ENCODE measurements at regions not wholly inside any gene's neighbourhood (a gene's known extent, or its start where the extent isn't known, plus 50 kb on each side); places are given as distances from the start of the nearest gene placed in this dataset.

GRCh38 chr7:127478024-127478355, 85.5 kb upstream of the ZNF800 start:
- H3K36me3 ChIP-seq = no peaks in the 10 kb centered on the region
- H3K27ac ChIP-seq = no peak overlapping the region
- no peak overlapping the region for H3K4me3 ChIP-seq
- intact Hi-C loops (cut with DNase I) = no loop called here
- no peak for TF ChIP-seq CTCF (IDR thresholded peaks at IDR 0.05)
- peaks cover 4 to 18% (median 15%) of the 10 kb centered on the region in 3 donors for H3K4me1 ChIP-seq
- DNase-seq = no peak
- H3K9me3 ChIP-seq = no peaks in the 10 kb centered on the region
- no peak for FAIRE-seq
- 0 to 11% methylated on average over 1 of the region's 1 CpG for WGBS, 2 donors
- no peaks in the 10 kb centered on the region for H3K27me3 ChIP-seq
- ATAC-seq = peak in 3 of 4 donors; percentile 15 to 34 (median 26)

- H3K4me1 ChIP-seq = peaks cover 4 to 18% (median 15%) of the 10 kb centered on the region in 3 donors
- no peak overlapping the region for H3K4me3 ChIP-seq
- FAIRE-seq (no peak), DNase-seq (no peak), ATAC-seq (peak; percentile 76 to 88 (median 82))
- WGBS, 2 donors = 10 to 13% methylated on average over 7 of the region's 7 CpGs
- no peaks in the 10 kb centered on the region for H3K9me3 ChIP-seq
- intact Hi-C loops (cut with DNase I) = no loop called here
- H3K36me3 ChIP-seq = no peaks in the 10 kb centered on the region
- H3K27me3 ChIP-seq = no peaks in the 10 kb centered on the region
- H3K27ac ChIP-seq = peak overlapping the region in 2 of 4 donors; percentile 15 to 27
- TF ChIP-seq CTCF (IDR thresholded peaks at IDR 0.05) = no peak
Measured at GRCh38 chr7:127477295-127478023, 85.0 kb upstream of the ZNF800 start.

- DNase-seq (no peak), ATAC-seq (peak; percentile 76 to 82 (median 79)), FAIRE-seq (no peak)
- peaks cover 4 to 18% (median 15%) of the 10 kb centered on the region in 3 donors for H3K4me1 ChIP-seq
- no peaks in the 10 kb centered on the region for H3K27me3 ChIP-seq
- WGBS, 2 donors = 57 to 60% methylated on average over 1 of the region's 1 CpG
- H3K4me3 ChIP-seq = no peak overlapping the region
- TF ChIP-seq CTCF (IDR thresholded peaks at IDR 0.05) = no peak
- intact Hi-C loops (cut with DNase I) = no loop called here
- H3K9me3 ChIP-seq = no peaks in the 10 kb centered on the region
- peak overlapping the region in 2 of 4 donors; percentile 4 to 22 for H3K27ac ChIP-seq
- no peaks in the 10 kb centered on the region for H3K36me3 ChIP-seq
Measured at GRCh38 chr7:127476618-127477017, 84.1 kb upstream of the ZNF800 start.

GRCh38 chr7:127474457-127474856, 81.9 kb upstream of the ZNF800 start:
- Histone ChIP-seq H3K4me3 (no peak overlapping the region), H3K27ac (no peak overlapping the region), H3K4me1 (peaks cover 4 to 18% (median 15%) of the 10 kb centered on the region in 3 donors), H3K9me3 (no peaks in the 10 kb centered on the region), H3K27me3 (no peaks in the 10 kb centered on the region), H3K36me3 (no peaks in the 10 kb centered on the region)
- no peak for DNase-seq
- ATAC-seq = no peak
- no peak for TF ChIP-seq CTCF (IDR thresholded peaks at IDR 0.05)
- no peak for FAIRE-seq
- intact Hi-C loops (cut with DNase I) = no loop called here

- WGBS, 2 donors = 13 to 14% methylated on average over 1 of the region's 1 CpG
- no peaks in the 10 kb centered on the region for H3K9me3 ChIP-seq
- DNase-seq = no peak
- ATAC-seq = no peak
- peaks cover 4 to 18% (median 15%) of the 10 kb centered on the region in 3 donors for H3K4me1 ChIP-seq
- no peak overlapping the region for H3K27ac ChIP-seq
- no peak for TF ChIP-seq CTCF (IDR thresholded peaks at IDR 0.05)
- intact Hi-C loops (cut with DNase I) = no loop called here
- no peaks in the 10 kb centered on the region for H3K36me3 ChIP-seq
- no peaks in the 10 kb centered on the region for H3K27me3 ChIP-seq
- no peak overlapping the region for H3K4me3 ChIP-seq
- no peak for FAIRE-seq
Measured at GRCh38 chr7:127473409-127473808, 80.9 kb upstream of the ZNF800 start.
